Liver (tissue), 8 donors: ENCODE measurements at regions not wholly inside any gene's neighbourhood (a gene's known extent, or its start where the extent isn't known, plus 50 kb on each side); places are given as distances from the start of the nearest gene placed in this dataset.

Source experiments
- DNase-seq: peaks from one replicate; pipeline ENCODE4 v3.0.0-alpha.2; 2017; ENCODE audit warnings: low spot score
- H3K27ac ChIP-seq, 2 donors: one replicate each; pipeline ENCODE4 v1.7.0; 2013; ENCODE audit warnings: inconsistent platforms in 2 of 2, low read length in 2 of 2, control low read depth in 1 of 2, low read depth in 1 of 2, mild to moderate bottlenecking in 1 of 2
- H3K27me3 ChIP-seq, 4 donors: one replicate each; pipeline versions ENCODE4 v1.6.1 to v1.7.0; 2013; ENCODE audit warnings: low read length in 3 of 4, inconsistent platforms in 1 of 4, mild to moderate bottlenecking in 1 of 4, moderate library complexity in 1 of 4; ENCODE audit not compliant: control insufficient read depth in 4 of 4, insufficient read depth in 4 of 4
- H3K36me3 ChIP-seq, 4 donors: one replicate each; pipeline versions ENCODE4 v1.6.1 to v1.7.0; 2013; ENCODE audit warnings: low read length in 3 of 4, mild to moderate bottlenecking in 3 of 4, low read depth in 1 of 4, moderate library complexity in 1 of 4; ENCODE audit not compliant: control insufficient read depth in 4 of 4, insufficient read depth in 3 of 4
- H3K4me1 ChIP-seq, 4 donors: one replicate each; pipeline versions ENCODE4 v1.6.1 to v1.7.0; 2013; ENCODE audit warnings: low read length in 3 of 4, mild to moderate bottlenecking in 3 of 4, moderate library complexity in 1 of 4; ENCODE audit not compliant: control insufficient read depth in 4 of 4, insufficient read depth in 4 of 4
- H3K4me3 ChIP-seq, 3 donors: one replicate each; pipeline versions ENCODE4 v1.6.1 to v1.7.0; 2013; ENCODE audit warnings: low read length in 3 of 3, control low read depth in 1 of 3, low read depth in 1 of 3, mild to moderate bottlenecking in 1 of 3
- H3K9ac ChIP-seq, 2 donors: one replicate each; pipeline ENCODE4 v1.7.0; 2013; ENCODE audit warnings: low read length in 2 of 2, mild to moderate bottlenecking in 2 of 2, moderate library complexity in 2 of 2, control low read depth in 1 of 2, low read depth in 1 of 2
- H3K9me3 ChIP-seq, 4 donors: one replicate each; pipeline versions ENCODE4 v1.6.1 to v1.7.0; 2013; ENCODE audit warnings: low read length in 3 of 4; ENCODE audit not compliant: control insufficient read depth in 4 of 4
- CTCF ChIP-seq: fragments of 150-350 bp; IDR thresholded peaks from 2 replicates; pipeline ENCODE4 v1.5.1; 2017; ENCODE audit warnings: improper control_type of control experiment, low read depth, low read length; ENCODE audit not compliant: missing input control
- EGR1 ChIP-seq, 2 donors: IDR thresholded peaks; 2 replicates each; pipeline ENCODE4 v1.6.1; 2016 to 2018; ENCODE audit warnings: antibody characterized with exemption in 2 of 2, low read depth in 2 of 2
- FOXA1 ChIP-seq: IDR thresholded peaks from 2 replicates; pipeline ENCODE4 v1.6.1; 2016; ENCODE audit warnings: antibody characterized with exemption
- FOXA2 ChIP-seq: IDR thresholded peaks from 2 replicates; pipeline ENCODE4 v1.6.1; 2016; ENCODE audit warnings: antibody characterized with exemption
- GABPA ChIP-seq, 2 donors: IDR thresholded peaks in 1 of 2; conservative IDR thresholded peaks in 1 of 2; 2 replicates each; pipeline ENCODE4 v1.6.1; 2016; ENCODE audit warnings: antibody characterized with exemption in 2 of 2, mild to moderate bottlenecking in 1 of 2, moderate library complexity in 1 of 2
- HNF4A ChIP-seq, 2 donors: conservative IDR thresholded peaks; 2 replicates each; pipeline ENCODE4 v1.6.1; 2016; ENCODE audit warnings: antibody characterized with exemption in 2 of 2, mild to moderate bottlenecking in 2 of 2
- HNF4G ChIP-seq: IDR thresholded peaks from 2 replicates; pipeline ENCODE4 v1.6.1; 2016; ENCODE audit warnings: antibody characterized with exemption
- JUND ChIP-seq, 2 donors: IDR thresholded peaks; 2 replicates each; pipeline ENCODE4 v1.6.1; 2016; ENCODE audit warnings: antibody characterized with exemption in 2 of 2
- MAX ChIP-seq: IDR thresholded peaks from 2 replicates; pipeline ENCODE4 v1.6.1; 2016; ENCODE audit warnings: antibody characterized with exemption
- NR2F2 ChIP-seq: IDR thresholded peaks from 2 replicates; pipeline ENCODE4 v1.6.1; 2016; ENCODE audit warnings: antibody characterized with exemption
- RAD21 ChIP-seq, 2 donors: IDR thresholded peaks; 2 replicates each; pipeline ENCODE4 v1.6.1; 2016; ENCODE audit warnings: antibody characterized with exemption in 2 of 2, mild to moderate bottlenecking in 2 of 2
- RXRA ChIP-seq, 2 donors: IDR thresholded peaks; 2 replicates each; pipeline ENCODE4 v1.6.1; 2017 to 2018; ENCODE audit warnings: antibody characterized with exemption in 2 of 2, mild to moderate bottlenecking in 1 of 2
- SP1 ChIP-seq: IDR thresholded peaks from 2 replicates; pipeline ENCODE4 v1.6.1; 2018; ENCODE audit warnings: antibody characterized with exemption, mild to moderate bottlenecking
- TAF1 ChIP-seq: conservative IDR thresholded peaks from 2 replicates; pipeline ENCODE4 v1.6.1; 2016; ENCODE audit warnings: antibody characterized with exemption, mild to moderate bottlenecking
- YY1 ChIP-seq: IDR thresholded peaks from 2 replicates; pipeline ENCODE4 v1.6.1; 2016; ENCODE audit warnings: antibody characterized with exemption, mild to moderate bottlenecking
- ZBTB33 ChIP-seq: IDR thresholded peaks from 2 replicates; pipeline ENCODE4 v1.6.1; 2016; ENCODE audit warnings: antibody characterized with exemption
- WGBS: extraction: QIAGEN DNeasy Blood & Tissue Kit; methylation state at CpG from one replicate; pipeline ENCODE4 v1.1.7; 2013; 5-methylcytosine and 5-hydroxymethylcytosine counted together
- TF ChIP-seq, protein P1 (sequence below): IDR thresholded peaks from 2 replicates; pipeline ENCODE4 v1.6.1; 2016; ENCODE audit warnings: antibody characterized with exemption, mild to moderate bottlenecking
- TF ChIP-seq, protein P2 (sequence below): IDR thresholded peaks from 2 replicates; pipeline ENCODE4 v1.6.1; 2016; ENCODE audit warnings: antibody characterized with exemption
- donor health status: healthy.
- donor health status: healthy.
- donor health status: healthy.
- donor health status: healthy.
- donor health status: healthy.

- no peak for TF ChIP-seq SP1
- no peak for TF ChIP-seq MAX
- TF ChIP-seq GABPA (IDR thresholded peaks at IDR 0.05 in 1 of 2, conservative IDR thresholded peaks at IDR 0.05 in 1 of 2), result no peak
- no peak for TF ChIP-seq TAF1
- TF ChIP-seq RXRA (IDR thresholded peaks at IDR 0.05), result no peak
- no peak for TF ChIP-seq NR2F2
- no peak for TF ChIP-seq YY1
- TF ChIP-seq, protein P1, sequence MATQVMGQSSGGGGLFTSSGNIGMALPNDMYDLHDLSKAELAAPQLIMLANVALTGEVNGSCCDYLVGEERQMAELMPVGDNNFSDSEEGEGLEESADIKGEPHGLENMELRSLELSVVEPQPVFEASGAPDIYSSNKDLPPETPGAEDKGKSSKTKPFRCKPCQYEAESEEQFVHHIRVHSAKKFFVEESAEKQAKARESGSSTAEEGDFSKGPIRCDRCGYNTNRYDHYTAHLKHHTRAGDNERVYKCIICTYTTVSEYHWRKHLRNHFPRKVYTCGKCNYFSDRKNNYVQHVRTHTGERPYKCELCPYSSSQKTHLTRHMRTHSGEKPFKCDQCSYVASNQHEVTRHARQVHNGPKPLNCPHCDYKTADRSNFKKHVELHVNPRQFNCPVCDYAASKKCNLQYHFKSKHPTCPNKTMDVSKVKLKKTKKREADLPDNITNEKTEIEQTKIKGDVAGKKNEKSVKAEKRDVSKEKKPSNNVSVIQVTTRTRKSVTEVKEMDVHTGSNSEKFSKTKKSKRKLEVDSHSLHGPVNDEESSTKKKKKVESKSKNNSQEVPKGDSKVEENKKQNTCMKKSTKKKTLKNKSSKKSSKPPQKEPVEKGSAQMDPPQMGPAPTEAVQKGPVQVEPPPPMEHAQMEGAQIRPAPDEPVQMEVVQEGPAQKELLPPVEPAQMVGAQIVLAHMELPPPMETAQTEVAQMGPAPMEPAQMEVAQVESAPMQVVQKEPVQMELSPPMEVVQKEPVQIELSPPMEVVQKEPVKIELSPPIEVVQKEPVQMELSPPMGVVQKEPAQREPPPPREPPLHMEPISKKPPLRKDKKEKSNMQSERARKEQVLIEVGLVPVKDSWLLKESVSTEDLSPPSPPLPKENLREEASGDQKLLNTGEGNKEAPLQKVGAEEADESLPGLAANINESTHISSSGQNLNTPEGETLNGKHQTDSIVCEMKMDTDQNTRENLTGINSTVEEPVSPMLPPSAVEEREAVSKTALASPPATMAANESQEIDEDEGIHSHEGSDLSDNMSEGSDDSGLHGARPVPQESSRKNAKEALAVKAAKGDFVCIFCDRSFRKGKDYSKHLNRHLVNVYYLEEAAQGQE, result no peak
- no peak for TF ChIP-seq CTCF
- no peak for TF ChIP-seq FOXA1
- no peak for TF ChIP-seq HNF4G
- TF ChIP-seq FOXA2, result no peak
- no peak for TF ChIP-seq RAD21 (IDR thresholded peaks at IDR 0.05)
- no peak for TF ChIP-seq JUND (IDR thresholded peaks at IDR 0.05)
- no peak for TF ChIP-seq HNF4A (conservative IDR thresholded peaks at IDR 0.05)
- WGBS, result 91% methylated on average over 3 of the region's 3 CpGs
- H3K4me1 ChIP-seq, result no peaks in the 10 kb centered on the region
- DNase-seq, result no peak
- H3K27ac ChIP-seq, result no peak overlapping the region
- H3K9ac ChIP-seq, result no peak overlapping the region
- H3K27me3 ChIP-seq, result no peaks in the 10 kb centered on the region
- peaks cover 0 to 3% (median 0%) of the 10 kb centered on the region in 4 donors for H3K9me3 ChIP-seq
- no peaks in the 10 kb centered on the region for H3K36me3 ChIP-seq
- H3K4me3 ChIP-seq, result no peak overlapping the region
These were observed 188.2 kb downstream of the SIM1 start for GRCh38 chr6:100276311-100277057.

DNA sequence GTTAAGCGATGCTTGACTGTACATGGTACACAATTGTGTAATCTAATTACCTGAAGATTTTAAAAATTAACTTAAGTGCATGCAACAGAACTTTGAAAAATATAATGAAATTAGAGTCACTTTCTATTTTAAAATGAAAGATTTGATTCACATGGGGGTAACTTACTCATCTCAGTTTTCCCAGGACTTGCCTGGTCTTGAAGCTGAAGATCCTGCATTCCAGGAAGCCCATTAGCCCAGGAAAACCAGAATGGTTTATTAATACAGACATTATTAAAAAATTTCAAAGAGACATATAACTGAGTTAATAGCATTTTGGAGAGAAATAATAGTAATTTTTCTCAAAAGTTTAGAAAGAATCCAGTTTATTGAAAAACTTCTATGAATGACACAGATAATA, 190.6 kb downstream of the SIM1 start:
- WGBS, result 82% methylated on average over 1 of the region's 1 CpG
- H3K9ac ChIP-seq, result no peak overlapping the region

More for the DNA sequence above, 190.6 kb downstream of the SIM1 start:
- Histone ChIP-seq H3K27me3 (no peaks in the 10 kb centered on the region), H3K4me3 (no peak overlapping the region), H3K36me3 (no peaks in the 10 kb centered on the region), H3K4me1 (no peaks in the 10 kb centered on the region), H3K27ac (no peak overlapping the region), H3K9me3 (peaks cover 0 to 3% (median 0%) of the 10 kb centered on the region in 4 donors)
- DNase-seq, result no peak
- TF ChIP-seq YY1 (no peak), JUND (IDR thresholded peaks at IDR 0.05) (no peak), GABPA (IDR thresholded peaks at IDR 0.05 in 1 of 2, conservative IDR thresholded peaks at IDR 0.05 in 1 of 2) (no peak), TAF1 (no peak), ZBTB33 (no peak), FOXA1 (no peak), CTCF (no peak), MAX (no peak), RXRA (IDR thresholded peaks at IDR 0.05) (no peak), HNF4G (no peak), SP1 (no peak), RAD21 (IDR thresholded peaks at IDR 0.05) (no peak), HNF4A (conservative IDR thresholded peaks at IDR 0.05) (no peak), EGR1 (IDR thresholded peaks at IDR 0.05; ENCODE audit: low read depth in 2 of 2) (no peak)
- TF ChIP-seq, protein P2, sequence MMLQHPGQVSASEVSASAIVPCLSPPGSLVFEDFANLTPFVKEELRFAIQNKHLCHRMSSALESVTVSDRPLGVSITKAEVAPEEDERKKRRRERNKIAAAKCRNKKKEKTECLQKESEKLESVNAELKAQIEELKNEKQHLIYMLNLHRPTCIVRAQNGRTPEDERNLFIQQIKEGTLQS, result no peak
